BE2C (cell line): ENCODE measurements at regions not wholly inside any gene's neighbourhood (a gene's known extent, or its start where the extent isn't known, plus 50 kb on each side); places are given as distances from the start of the nearest gene placed in this dataset.

Experiments used
- DNase-seq: peaks from one replicate; pipeline ENCODE4 v3.0.0-alpha.2; 2020
- H3K27me3 ChIP-seq: fragments of 250-450 bp; sonication (Bioruptor Pico); 2 replicates; pipeline ENCODE4 v1.5.1; 2020; ENCODE audit warnings: mild to moderate bottlenecking
- H3K36me3 ChIP-seq: fragments of 250-450 bp; sonication (Bioruptor Pico); 2 replicates; pipeline ENCODE4 v1.5.1; 2020; ENCODE audit warnings: mild to moderate bottlenecking
- H3K4me1 ChIP-seq: fragments of 250-450 bp; sonication (Bioruptor Pico); 2 replicates; pipeline ENCODE4 v1.5.1; 2020
- H3K4me3 ChIP-seq: 2 replicates; pipeline ENCODE4 v1.5.1; 2011; ENCODE audit warnings: low read depth, low read length
- H3K9me3 ChIP-seq: fragments of 250-450 bp; sonication (Bioruptor Pico); 2 replicates; pipeline ENCODE4 v1.5.1; 2020
- CTCF ChIP-seq: IDR thresholded peaks from 2 replicates; pipeline ENCODE4 v1.5.1; 2012; ENCODE audit warnings: mild to moderate bottlenecking, low read depth, low read length

- H3K9me3 ChIP-seq, result no peaks in the 10 kb centered on the region
- TF ChIP-seq CTCF, result no peak
- H3K4me3 ChIP-seq, result no peak overlapping the region
- H3K36me3 ChIP-seq, result no peaks in the 10 kb centered on the region
- no peak for DNase-seq
- no peaks in the 10 kb centered on the region for H3K4me1 ChIP-seq
- no peaks in the 10 kb centered on the region for H3K27me3 ChIP-seq
Observed at GRCh38 chr6:119614138-119614537, 264.6 kb upstream of the MAN1A1 start.

DNA sequence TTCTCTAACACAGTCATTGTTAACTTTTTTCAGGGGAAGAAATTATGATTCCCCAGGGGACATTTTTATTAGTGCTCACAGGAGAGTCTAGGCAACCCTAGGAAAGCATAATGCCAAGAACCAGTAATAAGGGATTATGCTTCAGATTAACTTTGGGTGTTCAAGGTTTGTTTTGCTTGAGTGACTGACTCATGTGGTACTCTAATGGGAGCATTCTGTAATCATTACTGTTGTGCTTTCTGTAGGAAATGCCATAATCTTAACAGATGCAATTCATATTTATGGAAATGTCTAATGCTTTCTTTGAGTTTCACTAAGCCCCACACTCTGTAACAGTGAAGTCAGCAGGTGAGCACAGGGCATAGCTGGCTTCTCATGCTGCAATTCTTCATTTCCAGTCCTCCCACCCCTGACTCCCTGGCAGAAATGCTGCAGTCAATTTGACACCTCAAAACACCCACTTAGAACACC, 263.4 kb upstream of the MAN1A1 start:
- Histone ChIP-seq H3K4me3 (no peak overlapping the region), H3K36me3 (no peaks in the 10 kb centered on the region), H3K27me3 (no peaks in the 10 kb centered on the region), H3K4me1 (no peaks in the 10 kb centered on the region), H3K9me3 (no peaks in the 10 kb centered on the region)
- DNase-seq, result no peak
- TF ChIP-seq CTCF, result no peak

DNA sequence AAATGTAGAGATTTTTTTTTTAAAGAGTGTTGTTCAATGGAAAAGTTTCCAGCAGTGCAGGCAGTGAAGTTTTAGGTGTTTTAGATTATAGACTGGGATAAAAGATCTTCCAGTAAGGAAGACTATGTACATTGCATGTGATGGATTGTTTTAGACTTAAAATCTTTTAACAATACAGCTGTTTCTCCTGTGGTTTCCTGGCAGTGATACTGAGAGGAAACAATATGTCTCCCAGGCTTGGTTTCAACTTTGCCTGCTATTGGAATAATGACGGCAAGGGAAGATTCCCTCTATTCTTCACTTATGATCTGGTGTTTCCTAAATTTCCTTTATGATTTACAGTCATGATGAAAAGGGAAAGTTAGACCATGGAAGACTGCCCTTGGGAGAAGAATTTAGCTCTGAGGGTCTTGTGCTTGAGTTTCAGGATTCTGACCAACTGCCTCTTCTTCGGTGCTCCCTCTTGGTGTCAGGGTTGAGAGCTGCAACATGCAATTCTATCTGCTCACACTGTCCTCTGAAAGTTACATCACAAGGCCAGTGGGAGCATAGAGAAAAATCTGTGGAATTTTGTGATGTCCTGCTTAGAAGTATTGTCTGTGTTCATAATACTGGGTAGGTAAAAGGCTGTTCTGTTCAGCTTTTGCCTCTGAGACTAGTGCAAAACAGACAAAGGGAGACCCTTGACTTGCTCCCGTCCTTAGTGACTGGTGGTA, 262.8 kb upstream of the MAN1A1 start:
- Histone ChIP-seq H3K4me1 (no peaks in the 10 kb centered on the region), H3K9me3 (no peaks in the 10 kb centered on the region), H3K36me3 (no peaks in the 10 kb centered on the region), H3K27me3 (no peaks in the 10 kb centered on the region), H3K4me3 (no peak overlapping the region)
- TF ChIP-seq CTCF, result no peak
- DNase-seq, result no peak

DNA sequence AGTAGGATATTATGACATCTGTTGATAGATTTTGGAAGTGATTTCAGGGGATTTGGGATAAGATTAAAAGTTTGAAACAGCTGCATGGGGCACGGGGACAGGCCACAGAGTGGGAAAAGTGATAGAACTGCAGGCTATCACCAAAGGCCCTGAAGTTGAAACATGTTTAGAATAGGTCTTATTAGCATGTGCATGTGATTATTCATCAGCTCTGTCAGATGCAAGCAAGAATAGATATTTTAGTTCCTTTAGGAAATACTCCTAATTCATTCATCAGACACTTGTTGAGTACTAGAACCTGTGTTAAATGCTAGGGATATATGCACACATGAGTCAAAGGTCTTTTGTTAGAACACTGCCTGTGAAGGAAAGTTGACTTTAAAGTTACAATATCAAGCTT, 261.2 kb upstream of the MAN1A1 start:
- H3K36me3 ChIP-seq, result no peaks in the 10 kb centered on the region
- H3K4me3 ChIP-seq, result no peak overlapping the region
- H3K9me3 ChIP-seq, result no peaks in the 10 kb centered on the region
- DNase-seq, result no peak
- no peaks in the 10 kb centered on the region for H3K27me3 ChIP-seq
- no peaks in the 10 kb centered on the region for H3K4me1 ChIP-seq
- TF ChIP-seq CTCF, result no peak

DNA sequence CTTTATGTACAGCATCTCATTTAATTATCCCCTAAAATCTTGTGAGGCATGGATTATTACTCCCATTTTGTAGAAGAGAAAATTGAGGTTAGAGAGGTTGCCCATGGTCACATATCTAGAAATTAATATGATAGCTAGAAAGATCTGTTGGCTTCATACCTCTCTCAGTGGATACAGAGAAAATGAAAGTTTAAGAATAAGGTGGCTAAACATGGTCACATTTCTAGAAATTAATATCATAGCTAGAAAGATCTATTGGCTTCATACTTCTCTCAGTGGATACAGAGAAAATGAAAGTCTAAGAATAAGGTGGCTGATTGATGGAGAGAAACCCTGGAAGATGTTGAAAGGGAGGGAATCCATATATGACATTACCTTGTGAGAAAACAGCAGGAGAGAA, 260.7 kb upstream of the MAN1A1 start:
- H3K4me3 ChIP-seq, result no peak overlapping the region
- no peak for TF ChIP-seq CTCF
- no peaks in the 10 kb centered on the region for H3K9me3 ChIP-seq
- H3K27me3 ChIP-seq, result no peaks in the 10 kb centered on the region
- H3K36me3 ChIP-seq, result no peaks in the 10 kb centered on the region
- H3K4me1 ChIP-seq, result no peaks in the 10 kb centered on the region
- no peak for DNase-seq

- Histone ChIP-seq H3K4me1 (no peaks in the 10 kb centered on the region), H3K9me3 (no peaks in the 10 kb centered on the region), H3K27me3 (no peaks in the 10 kb centered on the region), H3K36me3 (no peaks in the 10 kb centered on the region), H3K4me3 (no peak overlapping the region)
- no peak for TF ChIP-seq CTCF
- DNase-seq, result no peak
Observed at GRCh38 chr6:119609865-119610264, 260.3 kb upstream of the MAN1A1 start.
